ENCODE measurements at regions not wholly inside any gene's neighbourhood (a gene's known extent, or its start where the extent isn't known, plus 50 kb on each side); places are given as distances from the start of the nearest gene placed in this dataset.

GRCh38 chr1:5731110-5731423 is 261.2 kb downstream of the NPHP4 start:
- no peak for TF ChIP-seq CTCF (IDR thresholded peaks at IDR 0.05)
- TF ChIP-seq POLR2AphosphoS5 (IDR thresholded peaks at IDR 0.05) = no peak
